Neural cell (in vitro differentiated cells): ENCODE measurements at regions not wholly inside any gene's neighbourhood (a gene's known extent, or its start where the extent isn't known, plus 50 kb on each side); places are given as distances from the start of the nearest gene placed in this dataset.

ENCODE experiments used
- H2AFZ ChIP-seq: fragments of 200-600, 300-800 bp; sonication (generic), shearing (Covaris generic); 2 replicates; pipeline ENCODE4 v1.6.0; 2014; ENCODE audit warnings: low read depth, mild to moderate bottlenecking, antibody characterized with exemption, low read length, moderate library complexity
- H3F3A ChIP-seq: fragments of 200-600 bp; shearing (Covaris generic); 2 replicates; pipeline ENCODE4 v1.6.1; 2016; ENCODE audit warnings: mild to moderate bottlenecking, moderate library complexity, mixed read lengths, antibody characterized with exemption, low read length; ENCODE audit not compliant: insufficient read depth, poor library complexity, severe bottlenecking
- H3K27ac ChIP-seq: fragments of 200-600, 300-800 bp; sonication (generic), shearing (Covaris generic); 2 replicates; pipeline ENCODE4 v1.5.1; 2014; ENCODE audit warnings: mild to moderate bottlenecking, low read length, moderate library complexity
- H3K27me3 ChIP-seq: fragments of 300-800, 200-600 bp; sonication (generic), shearing (Covaris generic); 2 replicates; pipeline ENCODE4 v1.6.0; 2014; ENCODE audit warnings: mild to moderate bottlenecking, low read depth, low read length, moderate library complexity; ENCODE audit not compliant: insufficient read depth
- H3K36me3 ChIP-seq: fragments of 300-800, 200-600 bp; sonication (generic), shearing (Covaris generic); 2 replicates; pipeline ENCODE4 v1.5.1; 2014; ENCODE audit warnings: mild to moderate bottlenecking, antibody characterized with exemption, low read length, moderate library complexity; ENCODE audit not compliant: insufficient read depth
- H3K4me2 ChIP-seq: fragments of 300-800, 200-600 bp; sonication (generic), shearing (Covaris generic); 2 replicates; pipeline ENCODE4 v1.6.0; 2014; ENCODE audit warnings: mild to moderate bottlenecking, low read length
- H3K4me3 ChIP-seq: fragments of 300-800, 200-600 bp; sonication (generic), shearing (Covaris generic); 2 replicates; pipeline ENCODE4 v1.5.1; 2014; ENCODE audit warnings: mild to moderate bottlenecking, low read length, moderate library complexity
- H3K79me2 ChIP-seq: fragments of 200-600 bp; shearing (Covaris generic); replicated peaks from 2 replicates; pipeline ENCODE4 v1.6.0; 2014; ENCODE audit warnings: mild to moderate bottlenecking, low read length, moderate library complexity; ENCODE audit not compliant: insufficient read depth
- H3K9ac ChIP-seq: fragments of 300-800, 200-600 bp; sonication (generic), shearing (Covaris generic); 2 replicates; pipeline ENCODE4 v1.6.1; 2016; ENCODE audit warnings: mild to moderate bottlenecking, low read length, mixed read lengths
- H3K9me2 ChIP-seq: fragments of 200-600 bp; shearing (Covaris generic); 2 replicates; pipeline ENCODE4 v1.6.1; 2016; ENCODE audit warnings: mild to moderate bottlenecking, low read length, mixed read lengths; ENCODE audit not compliant: insufficient read depth
- H3K9me3 ChIP-seq: fragments of 200-600, 300-800 bp; sonication (generic), shearing (Covaris generic); 2 replicates; pipeline ENCODE4 v1.6.1; 2016; ENCODE audit warnings: mild to moderate bottlenecking, mixed run types, low read length, moderate library complexity, mixed read lengths
- H4K20me1 ChIP-seq: fragments of 200-600 bp; shearing (Covaris generic); 2 replicates; pipeline ENCODE4 v1.6.1; 2016; ENCODE audit warnings: mild to moderate bottlenecking, mixed run types; ENCODE audit not compliant: insufficient read depth
- CTCF ChIP-seq: fragments of 450-650 bp; IDR thresholded peaks from 2 replicates; pipeline ENCODE4 v1.5.1; 2014; ENCODE audit warnings: antibody characterized with exemption, mild to moderate bottlenecking, moderate library complexity; ENCODE audit not compliant: poor library complexity, severe bottlenecking
- EP300 ChIP-seq: fragments of 450-650 bp; conservative IDR thresholded peaks from 2 replicates; pipeline ENCODE4 v1.6.1; 2014; ENCODE audit warnings: antibody characterized with exemption, mild to moderate bottlenecking, moderate library complexity; ENCODE audit not compliant: poor library complexity, severe bottlenecking
- EZH2 ChIP-seq: fragments of 200-600, 300-800 bp; shearing (Covaris generic), sonication (generic); IDR thresholded peaks from 2 replicates; pipeline ENCODE4 v1.6.1; 2014; ENCODE audit warnings: antibody characterized with exemption, low read length, borderline replicate concordance, mild to moderate bottlenecking; ENCODE audit not compliant: insufficient read depth, poor library complexity, severe bottlenecking
- MXI1 ChIP-seq: fragments of 450-650 bp; conservative IDR thresholded peaks from 2 replicates; pipeline ENCODE4 v1.6.1; 2014; ENCODE audit warnings: antibody characterized with exemption, mild to moderate bottlenecking; ENCODE audit not compliant: poor library complexity, severe bottlenecking
- POLR2AphosphoS5 ChIP-seq: IDR thresholded peaks from 2 replicates; pipeline ENCODE4 v1.6.1; 2012
- RAD21 ChIP-seq: fragments of 450-650 bp; conservative IDR thresholded peaks from 2 replicates; pipeline ENCODE4 v1.6.1; 2014; ENCODE audit warnings: antibody characterized with exemption, mild to moderate bottlenecking, moderate library complexity
- REST ChIP-seq: IDR thresholded peaks from 2 replicates; pipeline ENCODE4 v1.6.1; 2012; ENCODE audit warnings: borderline replicate concordance
- SMC3 ChIP-seq: fragments of 450-650 bp; conservative IDR thresholded peaks from 2 replicates; pipeline ENCODE4 v1.6.1; 2014; ENCODE audit warnings: antibody characterized with exemption, mild to moderate bottlenecking, moderate library complexity; ENCODE audit not compliant: poor library complexity
- TAF1 ChIP-seq: IDR thresholded peaks from 2 replicates; pipeline ENCODE4 v1.6.1; 2012; ENCODE audit warnings: low read depth

- Histone ChIP-seq H2AFZ (no peak overlapping the region), H3K79me2 (no peaks in the 10 kb centered on the region), H3K9ac (no peak overlapping the region), H3F3A (peaks cover 3% of the 10 kb centered on the region), H3K9me3 (no peaks in the 10 kb centered on the region), H3K4me2 (no peak overlapping the region), H3K36me3 (no peaks in the 10 kb centered on the region), H3K4me3 (no peak overlapping the region), H4K20me1 (no peaks in the 10 kb centered on the region), H3K27me3 (no peaks in the 10 kb centered on the region), H3K27ac (peak overlapping the region; percentile 40), H3K9me2 (no peaks in the 10 kb centered on the region)
- TF ChIP-seq MXI1 (no peak), EP300 (no peak), POLR2AphosphoS5 (no peak), CTCF (no peak), EZH2 (no peak), RAD21 (no peak), TAF1 (no peak), REST (no peak), SMC3 (no peak)
Measured at GRCh38 chr15:46892621-46893160, 824.6 kb upstream of the SEMA6D start.

GRCh38 chr15:46894644-46895043 is 822.7 kb upstream of the SEMA6D start:
- Histone ChIP-seq H3K36me3 (no peaks in the 10 kb centered on the region), H3K4me2 (no peak overlapping the region), H3K27me3 (no peaks in the 10 kb centered on the region), H4K20me1 (no peaks in the 10 kb centered on the region), H3K27ac (no peak overlapping the region), H2AFZ (no peak overlapping the region), H3K9me3 (no peaks in the 10 kb centered on the region), H3F3A (peaks cover 3% of the 10 kb centered on the region), H3K4me3 (no peak overlapping the region), H3K9me2 (no peaks in the 10 kb centered on the region), H3K79me2 (no peaks in the 10 kb centered on the region), H3K9ac (no peak overlapping the region)
- no peak for TF ChIP-seq TAF1
- TF ChIP-seq CTCF = no peak
- no peak for TF ChIP-seq RAD21
- TF ChIP-seq EZH2 = no peak
- no peak for TF ChIP-seq EP300
- TF ChIP-seq REST = no peak
- TF ChIP-seq SMC3 = no peak
- no peak for TF ChIP-seq POLR2AphosphoS5
